Left lung (tissue), 4 donors: ENCODE measurements at regions not wholly inside any gene's neighbourhood (a gene's known extent, or its start where the extent isn't known, plus 50 kb on each side); places are given as distances from the start of the nearest gene placed in this dataset.

ENCODE experiments used
- ATAC-seq: fragments of 200-7000 bp; cut with Tn5 transposase; one replicate; pipeline ENCODE4 v1.9.1; 2020; ENCODE audit warnings: moderate library complexity
- DNase-seq, 4 donors: peaks; one replicate each; pipeline ENCODE4 v3.0.0-alpha.2; 2013 to 2020
- H3K27ac ChIP-seq, 2 donors: fragments of 200-600 bp; sonication (generic) in 1 of 2; one replicate each; pipeline versions ENCODE4 v1.5.0 to v1.8.0; 2020 to 2021
- H3K27me3 ChIP-seq, 2 donors: fragments of 200-600 bp; sonication (generic) in 1 of 2; one replicate each; pipeline versions ENCODE4 v1.5.0 to v1.8.0; 2020 to 2021
- H3K36me3 ChIP-seq, 2 donors: fragments of 200-600 bp; sonication (generic) in 1 of 2; one replicate each; pipeline versions ENCODE4 v1.5.0 to v1.8.0; 2020 to 2021
- H3K4me1 ChIP-seq, 2 donors: fragments of 200-600 bp; one replicate each; pipeline ENCODE4 v1.8.0; 2021
- H3K4me3 ChIP-seq, 2 donors: fragments of 200-600 bp; sonication (generic) in 1 of 2; one replicate each; pipeline versions ENCODE4 v1.5.0 to v1.8.0; 2020 to 2021; ENCODE audit warnings: mild to moderate bottlenecking in 1 of 2
- H3K9me3 ChIP-seq, 2 donors: fragments of 200-600 bp; sonication (generic) in 1 of 2; one replicate each; pipeline versions ENCODE4 v1.5.0 to v1.8.0; 2020 to 2021
- intact Hi-C, 2 donors: fragments of 100-400 bp; cut with DNase I; formaldehyde crosslinking; loops; one replicate each; pipeline versions ENCODE4 v1.11.2 to v1.14.2; 2022
- TF ChIP-seq, protein P1 (sequence below), 2 donors: fragments of 200-600 bp; sonication (generic) in 1 of 2; IDR thresholded peaks; one replicate each; pipeline versions ENCODE4 v1.5.0 to v1.8.0; 2021; ENCODE audit warnings: antibody characterized with exemption in 2 of 2
- donor health status: DM: no; HTN: yes; CAD: no.
- donor health status: DM: no; HTN: no; CAD: no.

DNA sequence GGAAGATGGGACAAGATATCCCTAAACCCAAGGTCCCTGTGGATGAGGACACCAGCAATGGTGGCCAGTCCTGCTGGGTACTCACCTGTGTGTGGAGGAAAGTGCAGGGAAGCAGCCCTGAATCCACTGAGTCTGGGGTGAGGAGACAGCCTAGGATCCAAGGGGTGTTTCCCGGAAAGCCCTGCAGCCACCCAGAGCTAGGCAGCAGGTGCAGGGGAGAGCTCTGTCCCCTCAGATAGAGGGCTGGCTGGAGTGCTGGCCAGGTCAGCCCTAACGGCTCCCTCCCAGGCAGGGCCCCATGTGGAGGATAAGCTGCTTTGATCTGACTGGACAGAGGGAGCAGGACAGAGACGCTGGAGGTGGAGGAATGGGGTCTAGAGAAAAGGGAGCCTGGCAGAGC lies 344.7 kb upstream of the IRX4 start:
- no peaks in the 10 kb centered on the region for H3K36me3 ChIP-seq
- H3K9me3 ChIP-seq, result no peaks in the 10 kb centered on the region
- H3K27me3 ChIP-seq, result no peaks in the 10 kb centered on the region
- H3K4me3 ChIP-seq, result no peak overlapping the region
- H3K4me1 ChIP-seq, result no peaks in the 10 kb centered on the region
- intact Hi-C loops, result no loop called here
- TF ChIP-seq, protein P1, sequence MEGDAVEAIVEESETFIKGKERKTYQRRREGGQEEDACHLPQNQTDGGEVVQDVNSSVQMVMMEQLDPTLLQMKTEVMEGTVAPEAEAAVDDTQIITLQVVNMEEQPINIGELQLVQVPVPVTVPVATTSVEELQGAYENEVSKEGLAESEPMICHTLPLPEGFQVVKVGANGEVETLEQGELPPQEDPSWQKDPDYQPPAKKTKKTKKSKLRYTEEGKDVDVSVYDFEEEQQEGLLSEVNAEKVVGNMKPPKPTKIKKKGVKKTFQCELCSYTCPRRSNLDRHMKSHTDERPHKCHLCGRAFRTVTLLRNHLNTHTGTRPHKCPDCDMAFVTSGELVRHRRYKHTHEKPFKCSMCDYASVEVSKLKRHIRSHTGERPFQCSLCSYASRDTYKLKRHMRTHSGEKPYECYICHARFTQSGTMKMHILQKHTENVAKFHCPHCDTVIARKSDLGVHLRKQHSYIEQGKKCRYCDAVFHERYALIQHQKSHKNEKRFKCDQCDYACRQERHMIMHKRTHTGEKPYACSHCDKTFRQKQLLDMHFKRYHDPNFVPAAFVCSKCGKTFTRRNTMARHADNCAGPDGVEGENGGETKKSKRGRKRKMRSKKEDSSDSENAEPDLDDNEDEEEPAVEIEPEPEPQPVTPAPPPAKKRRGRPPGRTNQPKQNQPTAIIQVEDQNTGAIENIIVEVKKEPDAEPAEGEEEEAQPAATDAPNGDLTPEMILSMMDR (IDR thresholded peaks at IDR 0.05), result no peak
- no peak overlapping the region for H3K27ac ChIP-seq
- ATAC-seq (no peak), DNase-seq (peak in 1 of 4 donors; percentile 35)

DNA sequence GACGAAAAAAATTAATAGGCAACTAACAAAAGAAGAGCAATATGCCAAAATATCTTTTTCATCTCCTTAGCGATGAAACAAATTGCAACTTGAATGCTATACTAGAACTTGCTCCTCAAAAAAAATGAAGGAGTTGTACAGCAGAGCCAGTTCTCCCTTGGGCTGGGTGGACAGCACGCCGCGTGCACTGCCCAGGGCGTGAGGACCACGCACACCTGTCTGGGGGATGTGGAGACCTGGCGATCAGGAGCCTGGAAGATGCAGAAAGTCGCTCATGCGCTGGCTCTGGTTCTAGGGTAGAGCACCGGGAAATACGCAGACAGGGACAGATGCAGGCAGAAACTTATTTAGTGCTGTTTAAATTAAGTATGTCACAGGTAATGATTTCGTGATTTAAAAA lies 342.0 kb upstream of the IRX4 start:
- TF ChIP-seq, protein P1 (IDR thresholded peaks at IDR 0.05), result no peak
- DNase-seq, result no peak
- no peaks in the 10 kb centered on the region for H3K36me3 ChIP-seq

DNA sequence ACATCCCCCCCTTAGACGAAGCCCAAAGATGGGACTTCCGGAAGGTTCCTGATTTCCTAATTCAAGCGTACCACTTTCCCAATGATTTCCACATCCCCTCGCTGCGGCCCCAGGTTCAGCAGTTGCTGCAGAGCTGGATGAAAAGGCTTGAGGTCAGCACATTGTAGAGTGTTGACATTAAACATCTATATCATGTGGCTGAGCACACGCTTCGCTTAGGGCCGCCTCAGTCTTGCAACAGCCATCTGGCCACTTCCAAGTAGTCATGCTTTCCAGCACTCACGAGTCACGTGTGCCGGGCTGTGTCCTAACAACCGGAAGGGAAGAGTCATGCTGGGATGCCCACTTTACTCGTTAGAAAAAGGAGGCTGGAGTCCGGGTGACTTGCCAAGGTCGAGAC lies 340.6 kb upstream of the IRX4 start:
- no peaks in the 10 kb centered on the region for H3K9me3 ChIP-seq
- ATAC-seq (peak; percentile 60), DNase-seq (peak in 2 of 4 donors; percentile 24 to 74)
- intact Hi-C loops, result no loop called here
- H3K27me3 ChIP-seq, result no peaks in the 10 kb centered on the region
- TF ChIP-seq, protein P1 (IDR thresholded peaks at IDR 0.05), result no peak
- no peak overlapping the region for H3K4me3 ChIP-seq
- no peaks in the 10 kb centered on the region for H3K36me3 ChIP-seq
- no peak overlapping the region for H3K27ac ChIP-seq
- no peaks in the 10 kb centered on the region for H3K4me1 ChIP-seq

More for the DNA sequence above, 342.0 kb upstream of the IRX4 start:
- Histone ChIP-seq H3K4me3 (no peak overlapping the region), H3K9me3 (no peaks in the 10 kb centered on the region), H3K27ac (no peak overlapping the region), H3K27me3 (no peaks in the 10 kb centered on the region), H3K4me1 (no peaks in the 10 kb centered on the region)
- ATAC-seq, result no peak
- intact Hi-C loops, result no loop called here

DNA sequence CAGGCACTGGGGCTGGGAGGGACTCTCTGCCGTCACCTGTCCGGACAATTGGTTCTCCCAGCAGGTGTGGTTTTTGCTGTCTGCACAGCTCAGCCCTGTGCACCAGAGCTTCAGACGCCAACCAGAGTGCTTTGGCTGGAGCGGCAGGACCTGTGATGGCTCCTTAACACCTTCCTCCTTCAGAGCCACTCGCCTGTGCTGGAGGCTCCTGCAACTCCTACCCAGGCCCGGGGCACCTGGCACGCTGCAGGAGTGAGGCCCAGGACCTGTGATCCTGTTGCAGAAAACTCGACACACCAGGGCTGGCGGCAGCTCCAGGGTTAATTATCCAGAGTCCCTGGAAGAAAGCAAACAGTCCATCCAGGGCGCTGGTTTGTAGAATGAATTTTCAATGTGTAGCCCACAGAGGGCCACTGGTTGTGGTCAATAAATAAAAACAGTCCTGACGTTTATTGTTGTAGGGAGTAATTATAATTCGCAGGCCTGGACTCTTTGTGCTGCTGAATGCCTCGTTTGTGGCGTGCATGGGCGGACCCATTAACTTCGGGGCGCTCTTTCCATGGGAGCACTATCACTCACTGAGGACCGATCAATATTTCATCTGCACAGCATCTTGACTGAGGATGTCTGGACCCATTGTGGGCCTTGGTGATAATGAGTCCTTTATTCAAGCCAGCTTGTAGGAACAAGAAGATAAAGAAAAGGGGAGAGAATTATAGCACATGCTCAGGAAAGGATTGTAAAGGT lies 339.7 kb upstream of the IRX4 start:
- ATAC-seq, result no peak
- TF ChIP-seq, protein P1 (IDR thresholded peaks at IDR 0.05), result no peak
- H3K27ac ChIP-seq, result no peak overlapping the region

DNA sequence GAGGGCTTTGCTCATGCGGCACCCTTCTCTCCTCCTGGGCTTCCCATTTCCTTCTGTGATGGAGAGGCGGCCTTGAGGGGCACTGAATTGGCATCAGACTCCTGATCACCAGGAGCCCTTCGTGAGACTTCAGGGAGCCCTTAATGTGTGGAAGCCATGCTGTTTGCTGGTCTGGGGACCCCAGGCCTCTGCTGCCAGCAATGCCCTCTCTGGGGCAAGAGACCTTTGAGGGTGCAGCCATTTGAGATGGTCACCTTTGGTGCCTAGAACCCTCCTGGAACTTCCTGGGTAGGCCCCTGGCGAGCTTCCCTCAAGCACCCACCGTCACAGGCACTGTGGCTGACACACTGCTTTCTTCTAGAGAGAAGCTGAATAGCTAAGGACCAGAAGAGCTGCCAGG lies 338.7 kb upstream of the IRX4 start:
- intact Hi-C loops, result no loop called here
- Histone ChIP-seq H3K4me1 (no peaks in the 10 kb centered on the region), H3K27me3 (no peaks in the 10 kb centered on the region)

More for the DNA sequence above, 339.7 kb upstream of the IRX4 start:
- Histone ChIP-seq H3K4me3 (no peak overlapping the region), H3K9me3 (no peaks in the 10 kb centered on the region), H3K27me3 (no peaks in the 10 kb centered on the region), H3K36me3 (no peaks in the 10 kb centered on the region), H3K4me1 (no peaks in the 10 kb centered on the region)
- intact Hi-C loops, result no loop called here
- DNase-seq, result no peak

More for the DNA sequence above, 338.7 kb upstream of the IRX4 start:
- TF ChIP-seq, protein P1 (IDR thresholded peaks at IDR 0.05), result no peak
- Histone ChIP-seq H3K27ac (no peak overlapping the region), H3K9me3 (no peaks in the 10 kb centered on the region), H3K36me3 (no peaks in the 10 kb centered on the region), H3K4me3 (no peak overlapping the region)
- DNase-seq (no peak), ATAC-seq (no peak)
